ENCODE measurements at regions not wholly inside any gene's neighbourhood (a gene's known extent, or its start where the extent isn't known, plus 50 kb on each side); places are given as distances from the start of the nearest gene placed in this dataset.

GRCh38 chr11:23789938-23790371 is 706.9 kb upstream of the LUZP2 start:
- TF ChIP-seq CTCF (IDR thresholded peaks at IDR 0.05; ENCODE audit: low read length) (no peak), EZH2phosphoT487 (IDR thresholded peaks at IDR 0.05; ENCODE audit: low read length) (no peak), EZH2 (optimal IDR thresholded peaks at IDR 0.05; ENCODE audit: low read depth, low read length) (no peak)

All from MM.1S (cell line).